ENCODE measurements at regions not wholly inside any gene's neighbourhood (a gene's known extent, or its start where the extent isn't known, plus 50 kb on each side); places are given as distances from the start of the nearest gene placed in this dataset.

GRCh38 chr2:123359636-123360035 lies 665.5 kb upstream of the CNTNAP5 start:
- TF ChIP-seq YY1 (IDR thresholded peaks at IDR 0.05; ENCODE audit: insufficient read depth, insufficient read length) (no peak), SUZ12 (IDR thresholded peaks at IDR 0.05; ENCODE audit: extremely low read depth, insufficient read depth, insufficient read length) (no peak)
